ENCODE measurements at regions not wholly inside any gene's neighbourhood (a gene's known extent, or its start where the extent isn't known, plus 50 kb on each side); places are given as distances from the start of the nearest gene placed in this dataset.

GRCh38 chr15:96035635-96036034, 294.9 kb upstream of the NR2F2 start:
- H3K4me3 ChIP-seq (ENCODE audit: extremely low read depth in 1 of 4, insufficient read depth in 2 of 4, low read depth in 3 of 4, low read length in 4 of 4): no peak overlapping the region
- no peak overlapping the region for H3K18ac ChIP-seq (ENCODE audit: extremely low read depth, low read length)
- ChIA-PET POLR2A (ENCODE audit: partially characterized antibody) (no interaction called here), CTCF (ENCODE audit: partially characterized antibody) (interaction anchor here (1.2 to 1.8 kb wide), 2 partner anchors 11 to 12 kb away, joined by 3 to 5 read pairs; no protein-coding TSS in a partner anchor)
- H4K91ac ChIP-seq (replicated peaks; ENCODE audit: insufficient read length, low read length): no peak overlapping the region
- FAIRE-seq: no peak
- no peak overlapping the region for H3K4me2 ChIP-seq (ENCODE audit: insufficient read depth in 1 of 2, low read depth in 2 of 2, low read length in 2 of 2)
- no peak overlapping the region for H3K4ac ChIP-seq (replicated peaks; ENCODE audit: insufficient read length, low read depth, low read length)
- H3K23ac ChIP-seq (ENCODE audit: insufficient read length): no peak overlapping the region
- no peak overlapping the region for H3K9ac ChIP-seq (replicated peaks in 1 of 4; ENCODE audit: extremely low read depth in 1 of 4, low read depth in 3 of 4, low read length in 3 of 4)
- H4K5ac ChIP-seq (ENCODE audit: insufficient read length, low read depth, low read length): no peak overlapping the region
- no peaks in the 10 kb centered on the region for H3K9me3 ChIP-seq (ENCODE audit: insufficient read depth in 2 of 2, low read depth in 1 of 2, low read length in 1 of 2)
- H3K27me3 ChIP-seq (replicated peaks in 1 of 4; ENCODE audit: control insufficient read depth in 3 of 4, extremely low read depth in 1 of 4, insufficient read depth in 3 of 4, low read length in 3 of 4): peaks cover 0 to 2% (median 0%) of the 10 kb centered on the region in 4 experiments; a peak in 2 of 7 replicates
- no peak overlapping the region for H2BK20ac ChIP-seq (ENCODE audit: low read length)
- DNase-seq (ENCODE audit: low read depth in 1 of 2, low spot score in 2 of 2): no peak
- no peak overlapping the region for H2BK5ac ChIP-seq (ENCODE audit: low read depth, low read length)
- H3K79me1 ChIP-seq (ENCODE audit: low read depth, low read length): no peaks in the 10 kb centered on the region
- no peaks in the 10 kb centered on the region for H3K79me2 ChIP-seq (ENCODE audit: control insufficient read depth in 1 of 2, insufficient read depth in 2 of 2, low read length in 2 of 2)
- TF ChIP-seq YY1 (IDR thresholded peaks at IDR 0.05; ENCODE audit: low read depth, low read length) (no peak), TCF12 (IDR thresholded peaks at IDR 0.05; ENCODE audit: low read depth, low read length) (no peak), EGR1 (IDR thresholded peaks at IDR 0.05; ENCODE audit: borderline replicate concordance, low read depth, low read length) (no peak), GTF2F1 (IDR thresholded peaks at IDR 0.05; ENCODE audit: borderline replicate concordance, low read depth, low read length) (no peak), CHD2 (IDR thresholded peaks at IDR 0.05; ENCODE audit: low read length) (no peak), RFX5 (IDR thresholded peaks at IDR 0.05; ENCODE audit: borderline replicate concordance, low read depth, low read length) (no peak), POLR2A (IDR thresholded peaks at IDR 0.05; ENCODE audit: control extremely low read depth in 1 of 2, low read depth in 2 of 2, low read length in 2 of 2) (no peak), PHF8 (conservative IDR thresholded peaks at IDR 0.05; ENCODE audit: low read depth, low read length) (no peak)
- H3K56ac ChIP-seq (replicated peaks; ENCODE audit: insufficient read length, low read depth, low read length): no peak overlapping the region
- no peaks in the 10 kb centered on the region for H3K36me3 ChIP-seq (ENCODE audit: control insufficient read depth in 2 of 4, insufficient read depth in 4 of 4, low read length in 3 of 4)
- H2AK5ac ChIP-seq (ENCODE audit: low read depth, low read length): no peak overlapping the region
- peaks cover 0 to 5% (median 2%) of the 10 kb centered on the region in 4 experiments; a peak in 2 of 7 replicates for H3K4me1 ChIP-seq (replicated peaks in 1 of 4; ENCODE audit: control insufficient read depth in 3 of 4, insufficient read depth in 4 of 4, low read length in 3 of 4)
- no peak overlapping the region for H3K14ac ChIP-seq (ENCODE audit: insufficient read length)
- no peaks in the 10 kb centered on the region for H4K20me1 ChIP-seq (replicated peaks in 1 of 2; ENCODE audit: control insufficient read depth in 1 of 2, insufficient read depth in 2 of 2, low read length in 2 of 2)
- H3K23me2 ChIP-seq (ENCODE audit: low read depth, low read length): no peaks in the 10 kb centered on the region
- H2BK12ac ChIP-seq (ENCODE audit: low read depth, low read length): no peak overlapping the region
- 73% methylated on average over 5 of the region's 5 CpGs; no CpG with 5 or more reads in 1 of the 2 experiments for WGBS, 2 experiments (ENCODE audit: extremely low coverage in 1 of 2, insufficient coverage in 1 of 2, insufficient read length in 1 of 2, insufficient replicate concordance in 2 of 2, low coverage in 1 of 2, low lambda C conversion rate in 2 of 2, missing lambda C conversion rate in 1 of 2)
- H2BK15ac ChIP-seq (ENCODE audit: low read length): no peak overlapping the region
- no peak overlapping the region for H3K27ac ChIP-seq (ENCODE audit: low read depth, low read length)
- no peak overlapping the region for H4K8ac ChIP-seq (ENCODE audit: extremely low read depth, insufficient read depth, low read length)
- no peak overlapping the region for H2AFZ ChIP-seq (ENCODE audit: low read length)
- no peak overlapping the region for H2BK120ac ChIP-seq (replicated peaks; ENCODE audit: low read depth, low read length)

Data from H1 (cell line).